Mesodermal cell (in vitro differentiated cells): ENCODE measurements at regions not wholly inside any gene's neighbourhood (a gene's known extent, or its start where the extent isn't known, plus 50 kb on each side); places are given as distances from the start of the nearest gene placed in this dataset.

Experiments
- H3K27ac ChIP-seq: 2 replicates; pipeline ENCODE4 v1.7.0; 2013; ENCODE audit warnings: mild to moderate bottlenecking, low read depth, low read length, moderate library complexity; ENCODE audit not compliant: severe bottlenecking
- H3K36me3 ChIP-seq: 2 replicates; pipeline ENCODE4 v1.7.1; 2013; ENCODE audit warnings: mild to moderate bottlenecking, low read length, moderate library complexity; ENCODE audit not compliant: control insufficient read depth, insufficient read depth
- H3K4me1 ChIP-seq: one replicate; pipeline ENCODE4 v1.7.1; 2013; ENCODE audit warnings: mild to moderate bottlenecking, low read length; ENCODE audit not compliant: insufficient read depth, control insufficient read depth, poor library complexity, severe bottlenecking
- H3K4me3 ChIP-seq: 2 replicates; pipeline ENCODE4 v1.7.0; 2013; ENCODE audit warnings: low read length, control low read depth, mild to moderate bottlenecking; ENCODE audit not compliant: insufficient read depth, poor library complexity, severe bottlenecking; ENCODE audit errors: extremely low read depth
- H3K9me3 ChIP-seq: 2 replicates; pipeline ENCODE4 v1.7.1; 2013; ENCODE audit warnings: mild to moderate bottlenecking, low read length, moderate library complexity; ENCODE audit not compliant: control insufficient read depth
- WGBS, 2 experiments: methylation state at CpG; one replicate each; pipeline ENCODE4 v1.1.5; 2013; ENCODE audit warnings: missing lambda C conversion rate in 2 of 2; ENCODE audit not compliant: insufficient coverage in 2 of 2; 5-methylcytosine and 5-hydroxymethylcytosine counted together

- no peak overlapping the region for H3K27ac ChIP-seq
- WGBS, 2 experiments, result 86 to 100% methylated on average over 2 of the region's 3 CpGs
- no peaks in the 10 kb centered on the region for H3K36me3 ChIP-seq
- no peak overlapping the region for H3K4me3 ChIP-seq
- H3K4me1 ChIP-seq, result peaks cover 4% of the 10 kb centered on the region
- H3K9me3 ChIP-seq, result no peaks in the 10 kb centered on the region
These were observed 148.9 kb downstream of the ETS2 start for GRCh38 chr21:38954588-38955004.

GRCh38 chr21:38953516-38953915 lies 147.8 kb downstream of the ETS2 start:
- no peak overlapping the region for H3K4me3 ChIP-seq
- H3K4me1 ChIP-seq, result peaks cover 4% of the 10 kb centered on the region
- H3K27ac ChIP-seq, result no peak overlapping the region
- H3K9me3 ChIP-seq, result no peaks in the 10 kb centered on the region
- no peaks in the 10 kb centered on the region for H3K36me3 ChIP-seq
- WGBS, 2 experiments, result 84 to 95% methylated on average over 3 to 5 of the region's 5 CpGs

- no peaks in the 10 kb centered on the region for H3K9me3 ChIP-seq
- no peak overlapping the region for H3K27ac ChIP-seq
- H3K36me3 ChIP-seq, result no peaks in the 10 kb centered on the region
- peaks cover 4% of the 10 kb centered on the region for H3K4me1 ChIP-seq
- WGBS, 2 experiments, result 83 to 90% methylated on average over 3 of the region's 3 CpGs
- H3K4me3 ChIP-seq, result no peak overlapping the region
These were observed 147.2 kb downstream of the ETS2 start for GRCh38 chr21:38952890-38953289.

- no peaks in the 10 kb centered on the region for H3K9me3 ChIP-seq
- 40% methylated on average over 1 of the region's 1 CpG; no CpG with 5 or more reads in 1 of the 2 experiments for WGBS, 2 experiments
- no peaks in the 10 kb centered on the region for H3K36me3 ChIP-seq
- H3K4me3 ChIP-seq, result no peak overlapping the region
- H3K27ac ChIP-seq, result no peak overlapping the region
- H3K4me1 ChIP-seq, result peaks cover 4% of the 10 kb centered on the region
These were observed 145.5 kb downstream of the ETS2 start for GRCh38 chr21:38951095-38951730.

- H3K27ac ChIP-seq, result no peak overlapping the region
- 100% methylated on average over 2 of the region's 4 CpGs; no CpG with 5 or more reads in 1 of the 2 experiments for WGBS, 2 experiments
- no peak overlapping the region for H3K4me3 ChIP-seq
- H3K36me3 ChIP-seq, result no peaks in the 10 kb centered on the region
- H3K9me3 ChIP-seq, result no peaks in the 10 kb centered on the region
- H3K4me1 ChIP-seq, result no peaks in the 10 kb centered on the region
These were observed 144.8 kb downstream of the ETS2 start for GRCh38 chr21:38950435-38951094.

GRCh38 chr21:38949070-38949380 lies 143.3 kb downstream of the ETS2 start:
- H3K4me1 ChIP-seq, result no peaks in the 10 kb centered on the region
- H3K9me3 ChIP-seq, result no peaks in the 10 kb centered on the region
- no peak overlapping the region for H3K4me3 ChIP-seq
- no peak overlapping the region for H3K27ac ChIP-seq
- H3K36me3 ChIP-seq, result no peaks in the 10 kb centered on the region
- WGBS, 2 experiments, result 89 to 100% methylated on average over 1 of the region's 1 CpG

GRCh38 chr21:38948377-38949069 lies 142.8 kb downstream of the ETS2 start:
- Histone ChIP-seq H3K9me3 (no peaks in the 10 kb centered on the region), H3K4me1 (no peaks in the 10 kb centered on the region), H3K4me3 (no peak overlapping the region), H3K27ac (no peak overlapping the region), H3K36me3 (no peaks in the 10 kb centered on the region)
- 94% methylated on average over 3 of the region's 4 CpGs; no CpG with 5 or more reads in 1 of the 2 experiments for WGBS, 2 experiments

GRCh38 chr21:38945545-38946245 lies 140.0 kb downstream of the ETS2 start:
- H3K9me3 ChIP-seq, result no peaks in the 10 kb centered on the region
- H3K27ac ChIP-seq, result no peak overlapping the region
- WGBS, 2 experiments, result 41% methylated on average over 13 of the region's 17 CpGs

GRCh38 chr21:38944903-38945302 lies 139.2 kb downstream of the ETS2 start:
- 51 to 74% methylated on average over 9 to 14 of the region's 14 CpGs for WGBS, 2 experiments
- Histone ChIP-seq H3K9me3 (no peaks in the 10 kb centered on the region), H3K4me3 (no peak overlapping the region), H3K27ac (no peak overlapping the region), H3K36me3 (no peaks in the 10 kb centered on the region), H3K4me1 (no peaks in the 10 kb centered on the region)

More at GRCh38 chr21:38945545-38946245, 140.0 kb downstream of the ETS2 start:
- H3K36me3 ChIP-seq, result no peaks in the 10 kb centered on the region
- no peak overlapping the region for H3K4me3 ChIP-seq
- H3K4me1 ChIP-seq, result no peaks in the 10 kb centered on the region

- WGBS, 2 experiments, result 88 to 97% methylated on average over 3 to 11 of the region's 11 CpGs
These were observed 138.7 kb downstream of the ETS2 start for GRCh38 chr21:38944402-38944801.

More at GRCh38 chr21:38944402-38944801, 138.7 kb downstream of the ETS2 start:
- no peak overlapping the region for H3K27ac ChIP-seq
- no peak overlapping the region for H3K4me3 ChIP-seq
- no peaks in the 10 kb centered on the region for H3K9me3 ChIP-seq
- H3K36me3 ChIP-seq, result no peaks in the 10 kb centered on the region
- no peaks in the 10 kb centered on the region for H3K4me1 ChIP-seq
